ENCODE measurements at regions not wholly inside any gene's neighbourhood (a gene's known extent, or its start where the extent isn't known, plus 50 kb on each side); places are given as distances from the start of the nearest gene placed in this dataset.
"Not testable (repeated sequence)": the region's sequence is repeated elsewhere in the genome, so short reads cannot be mapped to it uniquely, and the experiment has no call there.

GRCh38 chr5:66293851-66294250 is 149.8 kb downstream of the SREK1 start:
- H3K23me2 ChIP-seq (ENCODE audit: low read depth, low read length); H3K27me3 ChIP-seq (replicated peaks in 1 of 4; ENCODE audit: control insufficient read depth in 3 of 4, extremely low read depth in 1 of 4, insufficient read depth in 3 of 4, low read length in 3 of 4); H3K56ac ChIP-seq (replicated peaks; ENCODE audit: insufficient read length, low read depth, low read length); H3K23ac ChIP-seq (ENCODE audit: insufficient read length); H2BK120ac ChIP-seq (replicated peaks; ENCODE audit: low read depth, low read length); H3K9me3 ChIP-seq (ENCODE audit: insufficient read depth in 2 of 2, low read depth in 1 of 2, low read length in 1 of 2); H2BK20ac ChIP-seq (ENCODE audit: low read length); H3K36me3 ChIP-seq (ENCODE audit: control insufficient read depth in 2 of 4, insufficient read depth in 4 of 4, low read length in 3 of 4); H2AFZ ChIP-seq (ENCODE audit: low read length); H3K4me1 ChIP-seq (replicated peaks in 1 of 4; ENCODE audit: control insufficient read depth in 3 of 4, insufficient read depth in 4 of 4, low read length in 3 of 4); H3K4ac ChIP-seq (replicated peaks; ENCODE audit: insufficient read length, low read depth, low read length); POLR2A ChIA-PET (ENCODE audit: partially characterized antibody); DNase-seq (ENCODE audit: low read depth in 1 of 2, low spot score in 2 of 2); H3K4me2 ChIP-seq (ENCODE audit: insufficient read depth in 1 of 2, low read depth in 2 of 2, low read length in 2 of 2); H3K27ac ChIP-seq (ENCODE audit: low read depth, low read length); H3K18ac ChIP-seq (ENCODE audit: extremely low read depth, low read length); H3K14ac ChIP-seq (ENCODE audit: insufficient read length); H3K4me3 ChIP-seq (ENCODE audit: extremely low read depth in 1 of 4, insufficient read depth in 2 of 4, low read depth in 3 of 4, low read length in 4 of 4); H2BK5ac ChIP-seq (ENCODE audit: low read depth, low read length); H4K91ac ChIP-seq (replicated peaks; ENCODE audit: insufficient read length, low read length); H4K8ac ChIP-seq (ENCODE audit: extremely low read depth, insufficient read depth, low read length); H4K5ac ChIP-seq (ENCODE audit: insufficient read length, low read depth, low read length); H4K20me1 ChIP-seq (replicated peaks in 1 of 2; ENCODE audit: control insufficient read depth in 1 of 2, insufficient read depth in 2 of 2, low read length in 2 of 2); FAIRE-seq; H2AK5ac ChIP-seq (ENCODE audit: low read depth, low read length); H2BK12ac ChIP-seq (ENCODE audit: low read depth, low read length); H3K79me1 ChIP-seq (ENCODE audit: low read depth, low read length); H2BK15ac ChIP-seq (ENCODE audit: low read length); H3K9ac ChIP-seq (replicated peaks in 1 of 4; ENCODE audit: extremely low read depth in 1 of 4, low read depth in 3 of 4, low read length in 3 of 4); H3K79me2 ChIP-seq (ENCODE audit: control insufficient read depth in 1 of 2, insufficient read depth in 2 of 2, low read length in 2 of 2): not testable (repeated sequence)
- WGBS, 2 experiments (ENCODE audit: extremely low coverage in 1 of 2, insufficient coverage in 1 of 2, insufficient read length in 1 of 2, insufficient replicate concordance in 2 of 2, low coverage in 1 of 2, low lambda C conversion rate in 2 of 2, missing lambda C conversion rate in 1 of 2), result 82% methylated on average over 9 of the region's 10 CpGs; no CpG with 5 or more reads in 1 of the 2 experiments
- CTCF ChIA-PET (ENCODE audit: partially characterized antibody), result interaction anchor here (1.5 kb wide), 1 partner anchor 12 kb away, joined by 4 read pairs; no protein-coding TSS in a partner anchor
